ENCODE measurements at regions not wholly inside any gene's neighbourhood (a gene's known extent, or its start where the extent isn't known, plus 50 kb on each side); places are given as distances from the start of the nearest gene placed in this dataset.

DNA sequence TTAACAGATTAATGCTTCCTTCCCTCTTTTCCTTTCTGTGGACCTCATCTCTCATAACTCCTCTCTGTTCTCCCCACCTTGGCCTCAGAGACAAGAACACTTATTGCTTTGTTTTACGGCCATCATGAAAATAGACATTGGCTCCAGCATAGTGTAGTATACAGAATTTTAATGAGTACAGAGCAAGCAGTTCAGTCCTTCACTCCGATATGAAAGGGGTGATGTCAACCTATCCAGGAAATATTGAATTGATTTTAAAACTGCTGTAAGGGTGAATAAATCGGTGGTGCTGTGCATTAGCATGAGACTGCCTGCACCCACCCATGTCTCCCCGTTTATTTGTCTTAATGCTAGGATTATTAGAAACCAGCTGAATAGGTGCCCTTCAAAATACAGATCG is 490.9 kb upstream of the TBL1XR1 start:
- no peak for TF ChIP-seq POLR2A (IDR thresholded peaks at IDR 0.05)
- TF ChIP-seq, protein P1, sequence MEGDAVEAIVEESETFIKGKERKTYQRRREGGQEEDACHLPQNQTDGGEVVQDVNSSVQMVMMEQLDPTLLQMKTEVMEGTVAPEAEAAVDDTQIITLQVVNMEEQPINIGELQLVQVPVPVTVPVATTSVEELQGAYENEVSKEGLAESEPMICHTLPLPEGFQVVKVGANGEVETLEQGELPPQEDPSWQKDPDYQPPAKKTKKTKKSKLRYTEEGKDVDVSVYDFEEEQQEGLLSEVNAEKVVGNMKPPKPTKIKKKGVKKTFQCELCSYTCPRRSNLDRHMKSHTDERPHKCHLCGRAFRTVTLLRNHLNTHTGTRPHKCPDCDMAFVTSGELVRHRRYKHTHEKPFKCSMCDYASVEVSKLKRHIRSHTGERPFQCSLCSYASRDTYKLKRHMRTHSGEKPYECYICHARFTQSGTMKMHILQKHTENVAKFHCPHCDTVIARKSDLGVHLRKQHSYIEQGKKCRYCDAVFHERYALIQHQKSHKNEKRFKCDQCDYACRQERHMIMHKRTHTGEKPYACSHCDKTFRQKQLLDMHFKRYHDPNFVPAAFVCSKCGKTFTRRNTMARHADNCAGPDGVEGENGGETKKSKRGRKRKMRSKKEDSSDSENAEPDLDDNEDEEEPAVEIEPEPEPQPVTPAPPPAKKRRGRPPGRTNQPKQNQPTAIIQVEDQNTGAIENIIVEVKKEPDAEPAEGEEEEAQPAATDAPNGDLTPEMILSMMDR (IDR thresholded peaks at IDR 0.05): no peak
